ENCODE measurements at regions not wholly inside any gene's neighbourhood (a gene's known extent, or its start where the extent isn't known, plus 50 kb on each side); places are given as distances from the start of the nearest gene placed in this dataset.

DNA sequence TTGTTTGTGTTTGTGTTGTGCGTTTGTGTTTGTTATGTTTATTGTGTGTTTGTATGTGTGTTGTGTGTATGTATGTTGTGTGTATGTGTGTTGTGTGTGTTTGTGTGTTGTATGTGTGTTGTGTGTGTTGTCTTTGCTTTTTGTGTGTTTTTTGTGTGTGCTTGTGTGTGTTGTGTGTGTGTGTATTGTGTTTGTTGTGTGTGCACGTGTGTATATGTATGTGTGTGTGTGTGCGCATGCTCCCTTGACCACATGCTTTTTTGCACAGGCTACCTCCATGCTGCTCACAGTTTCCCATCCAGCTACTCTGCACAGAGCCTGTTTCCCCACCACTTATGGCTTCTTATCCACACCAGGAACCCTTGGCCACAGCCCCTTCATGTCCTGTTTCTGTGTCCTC is 720.0 kb upstream of the ADAMTS16 start:
- WGBS (ENCODE audit: insufficient coverage, low lambda C conversion rate), result no CpG with 5 or more reads among the region's 3 CpGs
- H3K4me1 ChIP-seq (ENCODE audit: control insufficient read depth, insufficient read depth, low read length), result no peaks in the 10 kb centered on the region
- no peak overlapping the region for H3K4me3 ChIP-seq (ENCODE audit: low read length)

GRCh38 chr5:4420681-4421080 is 719.4 kb upstream of the ADAMTS16 start:
- no peak overlapping the region for H3K27ac ChIP-seq (ENCODE audit: low read length)
- no peak overlapping the region for H3K4me3 ChIP-seq (ENCODE audit: low read length)
- H3K9me3 ChIP-seq (ENCODE audit: control insufficient read depth, low read depth, low read length), result peaks cover 4% of the 10 kb centered on the region
- no peaks in the 10 kb centered on the region for H3K27me3 ChIP-seq (ENCODE audit: control insufficient read depth, insufficient read depth, low read length)
- 80% methylated on average over 2 of the region's 6 CpGs for WGBS (ENCODE audit: insufficient coverage, low lambda C conversion rate)
- no peaks in the 10 kb centered on the region for H3K36me3 ChIP-seq (ENCODE audit: control insufficient read depth, insufficient read depth, low read length)
- DNase-seq, result no peak
- H3K4me1 ChIP-seq (ENCODE audit: control insufficient read depth, insufficient read depth, low read length), result no peaks in the 10 kb centered on the region

More for the DNA sequence above, 720.0 kb upstream of the ADAMTS16 start:
- Histone ChIP-seq H3K9me3 (ENCODE audit: control insufficient read depth, low read depth, low read length) (peaks cover 4% of the 10 kb centered on the region), H3K27ac (ENCODE audit: low read length) (no peak overlapping the region), H3K36me3 (ENCODE audit: control insufficient read depth, insufficient read depth, low read length) (no peaks in the 10 kb centered on the region), H3K27me3 (ENCODE audit: control insufficient read depth, insufficient read depth, low read length) (no peaks in the 10 kb centered on the region)
- DNase-seq, result no peak

DNA sequence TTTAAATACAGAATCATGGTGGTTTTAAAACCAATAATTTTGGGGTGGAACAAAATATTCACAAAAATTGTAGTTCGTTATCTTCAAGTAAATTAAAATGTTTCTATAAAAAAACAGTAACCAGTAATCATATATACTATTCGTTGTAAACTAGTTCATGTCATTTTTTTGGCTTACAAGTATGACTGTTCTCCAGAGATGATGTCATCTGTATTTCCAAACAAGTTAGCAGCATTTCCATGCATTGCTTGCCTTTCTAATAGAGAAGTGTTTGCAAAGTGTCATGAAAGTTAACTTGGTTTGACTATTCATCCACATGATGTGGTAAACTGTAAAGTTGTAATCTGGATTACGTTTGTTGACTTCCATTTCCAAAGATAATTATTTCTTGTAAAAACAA is 717.9 kb upstream of the ADAMTS16 start:
- Histone ChIP-seq H3K27me3 (ENCODE audit: control insufficient read depth, insufficient read depth, low read length) (no peaks in the 10 kb centered on the region), H3K27ac (ENCODE audit: low read length) (no peak overlapping the region), H3K4me1 (ENCODE audit: control insufficient read depth, insufficient read depth, low read length) (no peaks in the 10 kb centered on the region), H3K36me3 (ENCODE audit: control insufficient read depth, insufficient read depth, low read length) (no peaks in the 10 kb centered on the region), H3K9me3 (ENCODE audit: control insufficient read depth, low read depth, low read length) (peaks cover 4% of the 10 kb centered on the region), H3K4me3 (ENCODE audit: low read length) (no peak overlapping the region)
- WGBS (ENCODE audit: insufficient coverage, low lambda C conversion rate), result 80% methylated on average over 2 of the region's 3 CpGs
- no peak for DNase-seq

- H3K27me3 ChIP-seq (ENCODE audit: control insufficient read depth, insufficient read depth, low read length), result no peaks in the 10 kb centered on the region
- H3K27ac ChIP-seq (ENCODE audit: low read length), result no peak overlapping the region
- 67% methylated on average over 1 of the region's 4 CpGs for WGBS (ENCODE audit: insufficient coverage, low lambda C conversion rate)
- peaks cover 4% of the 10 kb centered on the region for H3K9me3 ChIP-seq (ENCODE audit: control insufficient read depth, low read depth, low read length)
- no peaks in the 10 kb centered on the region for H3K4me1 ChIP-seq (ENCODE audit: control insufficient read depth, insufficient read depth, low read length)
- no peak overlapping the region for H3K4me3 ChIP-seq (ENCODE audit: low read length)
- no peaks in the 10 kb centered on the region for H3K36me3 ChIP-seq (ENCODE audit: control insufficient read depth, insufficient read depth, low read length)
- DNase-seq, result no peak
Measured at GRCh38 chr5:4424895-4425294, 715.2 kb upstream of the ADAMTS16 start.

DNA sequence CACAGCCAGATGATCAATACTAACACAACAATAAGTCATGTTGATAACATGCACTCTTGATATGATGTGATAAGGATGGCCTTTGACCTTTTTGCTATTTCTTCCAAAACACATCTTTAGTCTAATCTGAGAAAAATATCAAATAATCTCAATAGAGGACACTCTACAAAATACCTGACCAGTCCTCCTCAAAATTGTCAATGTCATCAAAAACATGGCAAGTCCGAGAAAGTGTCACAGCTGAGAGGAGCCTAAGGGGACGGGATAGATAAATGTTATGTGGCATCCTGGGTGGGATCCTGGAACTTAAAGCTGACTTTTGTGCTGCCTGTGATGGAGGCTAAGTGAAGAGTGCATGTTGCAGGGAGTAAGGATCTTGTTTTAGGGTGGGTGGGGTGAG is 699.6 kb upstream of the ADAMTS16 start:
- no peaks in the 10 kb centered on the region for H3K9me3 ChIP-seq (ENCODE audit: control insufficient read depth, low read depth, low read length)
- no peaks in the 10 kb centered on the region for H3K4me1 ChIP-seq (ENCODE audit: control insufficient read depth, insufficient read depth, low read length)
- no peak overlapping the region for H3K4me3 ChIP-seq (ENCODE audit: low read length)
- no CpG with 5 or more reads among the region's 2 CpGs for WGBS (ENCODE audit: insufficient coverage, low lambda C conversion rate)
- H3K27ac ChIP-seq (ENCODE audit: low read length), result no peak overlapping the region
- no peak for DNase-seq
- no peaks in the 10 kb centered on the region for H3K27me3 ChIP-seq (ENCODE audit: control insufficient read depth, insufficient read depth, low read length)
- no peaks in the 10 kb centered on the region for H3K36me3 ChIP-seq (ENCODE audit: control insufficient read depth, insufficient read depth, low read length)

DNA sequence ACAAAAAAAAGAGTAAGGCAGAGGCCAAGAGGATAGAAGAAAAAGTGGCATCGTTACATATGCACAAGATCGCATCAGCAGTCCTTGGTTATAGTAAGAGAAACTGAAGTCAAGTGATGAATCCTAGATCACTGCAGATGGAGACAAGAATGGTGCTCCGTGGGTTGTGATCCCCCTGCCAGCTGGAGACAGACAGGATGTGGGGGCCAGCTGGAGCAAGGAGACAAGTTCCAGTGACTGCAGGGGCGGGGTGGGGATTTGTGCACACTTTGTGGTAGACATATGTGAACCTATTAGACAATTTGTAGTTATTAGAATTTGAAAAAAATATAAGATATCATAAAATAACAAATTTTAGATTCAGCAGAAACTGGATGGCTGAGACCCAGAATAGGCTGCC is 697.9 kb upstream of the ADAMTS16 start:
- Histone ChIP-seq H3K4me3 (ENCODE audit: low read length) (no peak overlapping the region), H3K27me3 (ENCODE audit: control insufficient read depth, insufficient read depth, low read length) (no peaks in the 10 kb centered on the region), H3K4me1 (ENCODE audit: control insufficient read depth, insufficient read depth, low read length) (no peaks in the 10 kb centered on the region), H3K27ac (ENCODE audit: low read length) (no peak overlapping the region), H3K36me3 (ENCODE audit: control insufficient read depth, insufficient read depth, low read length) (no peaks in the 10 kb centered on the region), H3K9me3 (ENCODE audit: control insufficient read depth, low read depth, low read length) (no peaks in the 10 kb centered on the region)
- DNase-seq, result no peak
- WGBS (ENCODE audit: insufficient coverage, low lambda C conversion rate), result 80% methylated on average over 2 of the region's 4 CpGs

DNA sequence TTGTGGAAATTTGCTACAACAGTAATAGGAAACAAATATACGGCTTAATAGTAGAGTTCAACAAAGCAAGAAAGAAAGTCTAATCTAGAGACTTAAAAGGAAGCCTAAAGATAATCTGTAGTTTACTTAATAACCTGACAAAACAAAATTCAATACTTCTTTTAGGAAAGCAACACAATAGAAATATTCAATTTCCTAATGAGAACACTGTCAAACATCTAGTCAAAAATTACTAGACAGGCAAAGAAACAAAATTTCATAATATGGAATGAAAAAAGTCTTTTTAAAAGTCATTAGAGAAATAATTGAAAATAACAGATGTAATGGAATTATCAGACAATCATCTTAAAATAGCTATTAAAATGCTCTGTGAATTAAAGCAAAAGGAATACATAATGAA is 692.5 kb upstream of the ADAMTS16 start:
- DNase-seq, result no peak
- H3K27ac ChIP-seq (ENCODE audit: low read length), result no peak overlapping the region
- no peaks in the 10 kb centered on the region for H3K9me3 ChIP-seq (ENCODE audit: control insufficient read depth, low read depth, low read length)
- no peaks in the 10 kb centered on the region for H3K27me3 ChIP-seq (ENCODE audit: control insufficient read depth, insufficient read depth, low read length)
- no peaks in the 10 kb centered on the region for H3K4me1 ChIP-seq (ENCODE audit: control insufficient read depth, insufficient read depth, low read length)
- no peaks in the 10 kb centered on the region for H3K36me3 ChIP-seq (ENCODE audit: control insufficient read depth, insufficient read depth, low read length)
- no peak overlapping the region for H3K4me3 ChIP-seq (ENCODE audit: low read length)
- 90% methylated on average over 1 of the region's 1 CpG for WGBS (ENCODE audit: insufficient coverage, low lambda C conversion rate)

DNA sequence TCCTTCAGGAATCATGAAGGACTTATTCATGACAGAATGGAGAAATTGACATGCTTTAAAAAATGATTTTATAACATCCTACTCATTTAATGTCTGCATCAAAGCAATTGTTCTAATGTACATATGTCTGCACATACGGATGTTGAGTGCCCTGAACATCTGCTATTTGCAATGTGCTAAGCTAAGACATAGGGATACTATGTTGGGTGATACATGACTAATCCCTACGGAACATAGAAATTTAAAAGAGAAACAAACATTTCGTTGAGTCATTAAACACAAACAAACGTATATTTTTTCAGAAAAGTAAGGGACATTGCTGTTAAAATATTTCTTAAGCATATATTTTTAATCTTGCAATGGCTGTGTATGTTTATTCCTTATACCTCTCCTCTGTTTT is 686.5 kb upstream of the ADAMTS16 start:
- H3K4me3 ChIP-seq (ENCODE audit: low read length), result no peak overlapping the region
- H3K4me1 ChIP-seq (ENCODE audit: control insufficient read depth, insufficient read depth, low read length), result no peaks in the 10 kb centered on the region
- H3K27ac ChIP-seq (ENCODE audit: low read length), result no peak overlapping the region
- no peak for DNase-seq
- no peaks in the 10 kb centered on the region for H3K27me3 ChIP-seq (ENCODE audit: control insufficient read depth, insufficient read depth, low read length)
- H3K36me3 ChIP-seq (ENCODE audit: control insufficient read depth, insufficient read depth, low read length), result no peaks in the 10 kb centered on the region
- WGBS (ENCODE audit: insufficient coverage, low lambda C conversion rate), result 100% methylated on average over 2 of the region's 4 CpGs
- H3K9me3 ChIP-seq (ENCODE audit: control insufficient read depth, low read depth, low read length), result no peaks in the 10 kb centered on the region

GRCh38 chr5:4479426-4479825 is 660.7 kb upstream of the ADAMTS16 start:
- Histone ChIP-seq H3K4me1 (ENCODE audit: control insufficient read depth, insufficient read depth, low read length) (no peaks in the 10 kb centered on the region), H3K27ac (ENCODE audit: low read length) (no peak overlapping the region), H3K36me3 (ENCODE audit: control insufficient read depth, insufficient read depth, low read length) (no peaks in the 10 kb centered on the region), H3K4me3 (ENCODE audit: low read length) (no peak overlapping the region), H3K27me3 (ENCODE audit: control insufficient read depth, insufficient read depth, low read length) (no peaks in the 10 kb centered on the region), H3K9me3 (ENCODE audit: control insufficient read depth, low read depth, low read length) (no peaks in the 10 kb centered on the region)
- 50% methylated on average over 1 of the region's 3 CpGs for WGBS (ENCODE audit: insufficient coverage, low lambda C conversion rate)
- no peak for DNase-seq

DNA sequence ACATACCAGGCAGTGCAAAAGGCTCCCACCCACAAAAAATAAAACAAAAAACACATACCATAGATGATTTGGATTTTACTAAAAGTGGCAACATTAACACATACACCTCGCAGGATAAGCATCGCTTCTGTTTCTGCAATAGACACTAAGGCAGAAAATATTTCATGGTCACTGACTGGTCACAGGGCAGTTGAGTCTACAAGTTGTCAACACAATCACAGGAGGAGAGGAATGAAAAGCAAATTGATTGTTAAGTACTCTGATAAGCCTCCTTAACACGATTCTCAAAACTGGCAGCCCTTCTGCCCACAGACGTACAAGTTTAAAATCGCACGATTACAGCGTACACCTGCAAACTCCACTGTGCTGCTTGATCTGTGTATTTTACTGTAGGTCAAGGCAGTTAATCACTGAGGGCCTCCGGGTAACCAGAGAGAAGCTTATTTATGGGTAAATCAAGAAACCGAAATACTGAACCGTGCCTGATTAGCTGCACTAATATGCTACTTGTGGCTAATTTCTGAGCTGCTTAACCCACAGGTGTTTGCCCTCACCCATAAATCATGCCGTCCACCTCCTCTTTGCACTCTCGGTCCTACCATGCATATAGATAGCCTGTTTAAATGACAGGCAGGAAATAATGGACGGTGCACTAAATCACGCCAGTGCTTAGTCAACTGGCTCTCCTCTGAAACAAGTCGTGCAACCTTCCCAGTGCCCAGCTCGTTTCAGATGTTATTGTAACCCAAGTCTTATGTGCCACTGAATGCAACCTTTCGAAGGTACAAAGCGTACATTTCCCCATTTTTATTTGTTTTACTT is 659.4 kb upstream of the ADAMTS16 start:
- Histone ChIP-seq H3K4me3 (ENCODE audit: low read length) (no peak overlapping the region), H3K27me3 (ENCODE audit: control insufficient read depth, insufficient read depth, low read length) (no peaks in the 10 kb centered on the region), H3K9me3 (ENCODE audit: control insufficient read depth, low read depth, low read length) (no peaks in the 10 kb centered on the region), H3K4me1 (ENCODE audit: control insufficient read depth, insufficient read depth, low read length) (no peaks in the 10 kb centered on the region), H3K36me3 (ENCODE audit: control insufficient read depth, insufficient read depth, low read length) (no peaks in the 10 kb centered on the region), H3K27ac (ENCODE audit: low read length) (no peak overlapping the region)
- 62% methylated on average over 4 of the region's 18 CpGs for WGBS (ENCODE audit: insufficient coverage, low lambda C conversion rate)
- DNase-seq, result no peak

DNA sequence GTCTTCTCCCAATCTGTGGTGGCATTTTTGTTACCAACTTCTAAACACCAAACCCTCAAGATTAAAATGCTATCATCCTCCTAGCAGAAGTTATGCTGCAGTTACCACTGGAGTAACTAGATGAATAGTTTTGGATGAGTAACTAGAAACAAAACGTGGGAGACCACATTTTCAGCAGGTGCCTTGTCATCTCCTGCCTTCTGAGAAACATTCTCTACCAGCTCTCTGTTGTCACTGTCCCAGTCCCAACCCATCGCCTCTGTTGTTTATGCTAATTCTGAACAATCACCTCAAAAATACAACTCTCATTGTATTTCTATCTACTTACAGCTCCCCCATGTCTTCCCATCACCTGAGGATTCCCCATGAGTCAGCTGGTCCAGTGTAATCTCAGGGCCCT is 652.5 kb upstream of the ADAMTS16 start:
- Histone ChIP-seq H3K27ac (ENCODE audit: low read length) (no peak overlapping the region), H3K4me1 (ENCODE audit: control insufficient read depth, insufficient read depth, low read length) (no peaks in the 10 kb centered on the region), H3K9me3 (ENCODE audit: control insufficient read depth, low read depth, low read length) (no peaks in the 10 kb centered on the region), H3K27me3 (ENCODE audit: control insufficient read depth, insufficient read depth, low read length) (no peaks in the 10 kb centered on the region), H3K36me3 (ENCODE audit: control insufficient read depth, insufficient read depth, low read length) (no peaks in the 10 kb centered on the region), H3K4me3 (ENCODE audit: low read length) (no peak overlapping the region)
- WGBS (ENCODE audit: insufficient coverage, low lambda C conversion rate), result no CpG with 5 or more reads among the region's 2 CpGs
- no peak for DNase-seq
